NCI-H526 treated with DMSO at 0.1 percent for 48 hours (cell line): ENCODE measurements at regions not wholly inside any gene's neighbourhood (a gene's known extent, or its start where the extent isn't known, plus 50 kb on each side); places are given as distances from the start of the nearest gene placed in this dataset.

Experiments
- DNase-seq: peaks from one replicate; lab custom pipeline; 2025; lab: John Stamatoyannopoulos, UW

DNA sequence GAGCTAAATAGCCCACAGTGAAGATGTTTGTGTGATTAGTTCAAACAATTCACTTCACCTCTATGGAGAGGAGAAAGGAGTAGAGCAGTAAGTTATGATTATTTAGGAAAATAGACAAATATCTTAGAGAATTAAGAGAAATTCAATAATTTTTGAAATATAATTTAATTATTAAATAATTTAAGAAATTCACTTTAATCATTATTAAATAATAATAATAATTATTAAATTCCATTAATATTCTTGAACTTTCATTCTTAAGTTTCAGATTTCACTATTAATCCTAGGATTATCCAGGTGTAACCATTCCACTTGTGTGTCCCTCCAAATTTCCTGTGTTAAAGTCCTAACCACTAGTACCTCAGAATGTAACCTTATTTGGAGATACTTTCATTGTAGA, 58.9 kb upstream of the RGS18 start:
- DNase-seq, result no peak

DNA sequence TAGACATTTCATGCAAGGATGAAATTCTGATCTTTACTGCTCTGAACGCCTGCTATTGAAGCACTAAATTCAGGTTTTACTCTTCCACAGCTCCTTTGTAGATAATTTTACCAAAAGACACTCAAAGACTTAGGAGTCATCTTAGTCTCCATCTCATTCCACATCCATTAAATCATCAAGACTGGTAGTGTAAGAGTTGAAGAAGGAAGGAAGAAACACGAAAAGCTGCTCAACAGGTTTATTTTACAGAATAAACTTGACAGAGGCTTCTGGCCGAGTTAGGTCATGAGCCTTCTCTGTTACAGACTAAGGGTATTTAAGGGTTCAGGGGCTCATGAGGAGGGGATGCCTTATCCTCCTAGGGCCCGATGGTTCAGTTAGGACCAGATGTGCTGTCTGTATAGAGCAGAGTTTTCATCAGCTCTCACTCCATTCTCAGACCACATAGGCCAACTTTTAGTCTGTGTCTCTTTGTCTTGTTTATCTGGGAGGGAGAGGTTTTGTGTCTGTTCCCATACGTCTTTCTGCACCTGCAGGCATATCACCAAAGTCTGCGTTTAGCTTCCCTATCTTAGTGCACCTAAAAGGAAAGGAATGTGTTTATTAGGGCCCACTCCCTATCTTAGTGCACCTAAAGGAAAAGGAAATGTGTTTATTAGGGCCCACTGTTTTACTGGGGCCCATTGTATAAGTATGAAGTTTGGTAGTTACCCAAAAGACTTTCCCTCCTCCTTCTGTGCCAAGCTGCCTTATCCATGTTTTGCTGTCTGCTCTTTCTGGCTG, 57.4 kb upstream of the RGS18 start:
- DNase-seq, result no peak

DNA sequence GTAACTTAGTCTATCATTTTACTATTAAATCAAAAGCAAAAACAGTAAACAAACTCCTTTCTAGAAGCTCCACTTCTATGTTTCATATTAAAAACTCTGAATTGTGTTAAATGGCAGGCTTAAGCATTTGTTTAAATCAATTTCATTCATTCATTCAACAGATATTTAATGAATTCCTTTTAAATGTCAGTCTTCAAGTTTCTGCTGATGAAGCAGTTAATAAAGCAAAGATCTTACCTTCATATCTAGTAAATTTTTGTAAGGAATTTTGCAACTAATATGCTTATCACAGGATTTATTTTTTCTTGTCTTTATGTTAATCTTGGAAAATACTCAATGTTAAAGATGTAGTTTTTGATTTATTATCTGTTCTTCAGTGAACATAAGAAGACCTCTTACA, 54.1 kb upstream of the RGS18 start:
- no peak for DNase-seq

DNA sequence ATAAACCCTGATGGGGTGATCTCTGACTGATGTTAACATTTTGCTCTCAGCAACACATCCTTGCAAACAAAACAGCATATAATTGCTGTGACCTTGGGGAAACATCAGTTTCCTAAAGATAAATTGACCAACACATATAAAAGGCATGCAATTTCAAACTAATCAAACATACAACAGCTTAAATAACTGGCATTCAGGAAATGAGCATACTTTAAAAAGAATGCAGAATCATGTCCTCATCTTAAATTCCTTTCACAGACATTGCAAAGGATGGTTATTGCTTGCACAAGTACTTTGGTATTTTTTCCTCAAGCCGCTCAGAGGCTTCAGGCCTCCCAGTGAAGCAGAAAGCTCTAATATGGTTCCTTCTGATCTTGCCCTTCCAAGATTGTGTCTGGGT, 53.4 kb upstream of the RGS18 start:
- DNase-seq, result no peak

DNA sequence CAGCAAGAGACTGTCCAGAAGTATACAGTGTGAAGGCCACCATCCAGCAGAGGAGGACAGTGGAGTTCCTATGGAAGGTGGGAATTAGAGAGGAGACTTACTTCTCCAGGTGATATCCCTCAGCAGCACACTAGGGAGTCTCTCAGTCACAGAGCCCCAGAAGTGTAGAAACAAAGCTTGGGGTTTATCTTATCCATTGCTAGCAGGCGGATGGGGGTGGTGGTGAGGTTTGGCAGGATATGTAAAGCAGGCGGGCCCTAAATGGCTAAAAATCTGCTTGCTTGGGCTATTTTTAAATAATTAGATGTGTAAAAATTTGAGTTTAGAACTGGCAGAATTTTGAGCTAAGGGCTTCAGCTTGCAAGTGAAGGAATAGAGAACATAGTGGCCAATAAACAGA, 50.1 kb upstream of the RGS18 start:
- no peak for DNase-seq
